ENCODE measurements at regions not wholly inside any gene's neighbourhood (a gene's known extent, or its start where the extent isn't known, plus 50 kb on each side); places are given as distances from the start of the nearest gene placed in this dataset.

DNA sequence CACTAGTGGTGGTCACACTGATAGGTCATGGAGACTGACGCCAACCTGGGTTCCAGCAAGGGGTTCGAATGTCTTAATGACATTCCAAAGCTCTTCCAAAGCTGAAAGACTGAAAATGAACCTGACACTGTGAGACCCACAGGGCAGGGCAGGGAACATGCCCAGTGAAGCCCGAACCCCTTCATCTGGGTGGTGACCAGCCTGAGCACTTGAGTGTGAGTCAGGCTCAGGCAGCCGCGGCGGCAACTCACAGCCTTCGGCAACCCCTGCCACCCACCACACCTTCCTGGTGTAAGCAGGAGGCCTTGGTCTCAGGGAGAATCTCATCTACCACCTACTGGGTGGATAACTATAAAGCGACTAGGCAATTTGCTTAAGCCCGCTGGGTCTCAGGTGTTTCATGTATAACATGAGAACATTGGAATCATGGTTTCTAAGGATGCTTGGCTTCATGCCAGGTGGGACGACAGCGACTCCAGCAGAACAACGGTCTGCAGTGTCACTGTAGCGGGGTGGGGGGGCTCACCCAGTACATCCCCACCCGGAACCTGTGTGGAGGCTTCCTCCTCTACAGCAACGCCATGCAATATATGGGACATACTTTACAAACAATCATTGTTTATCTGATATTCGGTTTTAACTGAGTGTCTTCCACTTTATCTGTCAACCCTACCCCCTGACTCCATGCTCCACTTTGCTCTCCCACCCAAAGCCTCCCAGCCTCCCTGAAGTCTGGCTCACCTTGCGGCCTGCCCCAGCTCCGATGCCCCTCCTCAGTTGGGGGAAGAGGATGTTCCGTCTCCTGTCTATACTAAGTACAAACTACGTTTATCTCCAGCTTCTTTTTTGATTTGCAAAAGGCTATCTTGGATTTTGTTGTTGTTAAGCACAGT lies 125.0 kb upstream of the MEF2A start:
- 85 to 90% methylated on average over 15 to 20 of the region's 20 CpGs for WGBS, 2 donors
- intact Hi-C loops (cut with DNase I) = no loop called here
- no peak overlapping the region for H3K4me3 ChIP-seq (replicated peaks in 1 of 3)
- peaks cover 9 to 32% of the 10 kb centered on the region in 2 donors for H3K4me1 ChIP-seq
- peak overlapping the region in 1 of 3 donors; percentile 72 for H3K27ac ChIP-seq
- no peaks in the 10 kb centered on the region for H3K9me3 ChIP-seq
- no peak for DNase-seq
- no peaks in the 10 kb centered on the region for H3K27me3 ChIP-seq
- no peaks in the 10 kb centered on the region for H3K36me3 ChIP-seq
- TF ChIP-seq POLR2A (IDR thresholded peaks at IDR 0.05) = no peak
- TF ChIP-seq, protein P1, sequence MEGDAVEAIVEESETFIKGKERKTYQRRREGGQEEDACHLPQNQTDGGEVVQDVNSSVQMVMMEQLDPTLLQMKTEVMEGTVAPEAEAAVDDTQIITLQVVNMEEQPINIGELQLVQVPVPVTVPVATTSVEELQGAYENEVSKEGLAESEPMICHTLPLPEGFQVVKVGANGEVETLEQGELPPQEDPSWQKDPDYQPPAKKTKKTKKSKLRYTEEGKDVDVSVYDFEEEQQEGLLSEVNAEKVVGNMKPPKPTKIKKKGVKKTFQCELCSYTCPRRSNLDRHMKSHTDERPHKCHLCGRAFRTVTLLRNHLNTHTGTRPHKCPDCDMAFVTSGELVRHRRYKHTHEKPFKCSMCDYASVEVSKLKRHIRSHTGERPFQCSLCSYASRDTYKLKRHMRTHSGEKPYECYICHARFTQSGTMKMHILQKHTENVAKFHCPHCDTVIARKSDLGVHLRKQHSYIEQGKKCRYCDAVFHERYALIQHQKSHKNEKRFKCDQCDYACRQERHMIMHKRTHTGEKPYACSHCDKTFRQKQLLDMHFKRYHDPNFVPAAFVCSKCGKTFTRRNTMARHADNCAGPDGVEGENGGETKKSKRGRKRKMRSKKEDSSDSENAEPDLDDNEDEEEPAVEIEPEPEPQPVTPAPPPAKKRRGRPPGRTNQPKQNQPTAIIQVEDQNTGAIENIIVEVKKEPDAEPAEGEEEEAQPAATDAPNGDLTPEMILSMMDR (IDR thresholded peaks at IDR 0.05) = no peak

DNA sequence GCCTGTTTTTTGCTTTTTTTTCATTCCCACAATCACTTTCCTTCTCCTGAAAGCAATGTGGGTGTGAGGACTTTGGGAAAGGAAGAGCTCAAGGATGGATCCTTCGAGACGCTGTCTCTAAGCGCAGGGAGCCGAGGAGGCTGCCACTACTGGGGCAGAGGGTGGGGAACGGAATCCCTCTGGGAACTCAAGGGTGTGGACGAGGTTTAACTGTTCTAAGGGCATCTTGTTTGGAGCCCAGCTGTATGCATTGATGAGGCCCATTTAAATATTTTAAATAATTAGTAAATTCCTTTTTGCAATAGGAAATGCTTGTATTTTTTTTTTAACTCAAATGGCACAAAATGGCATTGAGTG lies 124.4 kb upstream of the MEF2A start:
- WGBS, 2 donors = 77 to 88% methylated on average over 6 of the region's 6 CpGs
- H3K27ac ChIP-seq = peak overlapping the region in 2 of 3 donors; percentile 53 to 72
- H3K36me3 ChIP-seq = no peaks in the 10 kb centered on the region
- intact Hi-C loops (cut with DNase I) = no loop called here
- TF ChIP-seq POLR2A (IDR thresholded peaks at IDR 0.05) = no peak
- TF ChIP-seq, protein P1 (IDR thresholded peaks at IDR 0.05) = no peak
- no peak for DNase-seq
- no peaks in the 10 kb centered on the region for H3K27me3 ChIP-seq
- H3K9me3 ChIP-seq = no peaks in the 10 kb centered on the region
- no peak overlapping the region for H3K4me3 ChIP-seq (replicated peaks in 1 of 3)
- H3K4me1 ChIP-seq = peaks cover 9 to 32% of the 10 kb centered on the region in 2 donors

DNA sequence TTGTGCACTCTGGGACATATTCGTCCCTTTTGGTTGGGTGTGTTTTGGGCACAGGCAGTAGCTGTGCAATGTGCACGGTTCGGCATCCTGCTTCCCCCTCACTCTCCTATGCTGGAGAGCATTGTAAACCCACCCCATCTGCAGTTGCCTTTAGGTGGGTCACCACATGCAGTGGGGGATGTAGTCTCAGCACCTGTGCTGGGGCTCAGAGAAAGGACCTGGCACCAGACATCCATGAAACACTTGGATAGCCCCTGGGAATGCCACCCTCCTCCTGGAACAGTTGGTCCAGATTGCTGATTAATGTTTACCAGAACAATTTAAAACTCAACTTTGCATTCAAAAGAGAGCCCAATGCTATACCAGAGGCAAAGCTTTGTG lies 123.9 kb upstream of the MEF2A start:
- Histone ChIP-seq H3K9me3 (no peaks in the 10 kb centered on the region), H3K27me3 (no peaks in the 10 kb centered on the region), H3K4me1 (peaks cover 9 to 29% of the 10 kb centered on the region in 2 donors), H3K4me3 (replicated peaks in 1 of 3) (no peak overlapping the region), H3K36me3 (no peaks in the 10 kb centered on the region), H3K27ac (peak overlapping the region in 2 of 3 donors; percentile 53 to 72)
- TF ChIP-seq POLR2A (IDR thresholded peaks at IDR 0.05) = no peak
- TF ChIP-seq, protein P1 (IDR thresholded peaks at IDR 0.05) = no peak
- 76 to 84% methylated on average over 3 of the region's 3 CpGs for WGBS, 2 donors
- intact Hi-C loops (cut with DNase I) = no loop called here
- DNase-seq = peak in 1 of 2 donors; percentile 21

DNA sequence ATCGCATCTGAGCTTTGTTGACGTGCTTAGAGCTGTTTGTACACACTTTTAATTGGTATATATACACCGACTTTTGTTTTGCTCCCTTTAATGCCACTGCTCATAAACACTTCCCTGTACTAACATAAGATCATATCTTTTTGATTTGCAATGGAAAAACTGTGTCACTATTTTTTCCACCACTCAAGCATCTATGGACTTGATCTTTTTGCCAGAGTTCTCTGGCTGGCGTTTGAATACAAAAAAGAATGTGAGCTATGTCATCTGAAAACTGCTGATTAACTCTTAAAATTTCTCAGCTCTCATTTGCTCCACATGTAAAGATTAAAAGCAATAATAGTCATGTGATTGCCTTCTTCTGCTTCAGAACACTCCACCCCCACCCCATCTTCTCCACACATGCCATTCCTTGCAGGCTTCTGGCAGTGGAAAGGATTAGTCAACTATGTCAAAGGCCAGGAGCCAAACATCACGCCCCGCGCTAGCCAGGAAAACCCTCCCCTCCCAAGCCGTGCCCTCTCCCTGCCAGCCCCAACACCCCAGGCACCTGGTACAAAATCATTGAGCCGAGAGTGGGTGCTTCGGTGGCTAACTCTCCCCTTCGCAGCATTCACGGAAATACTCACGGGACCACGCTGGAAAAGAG lies 123.4 kb upstream of the MEF2A start:
- peak; percentile 82 to 83 for DNase-seq
- peaks cover 9 to 29% of the 10 kb centered on the region in 2 donors for H3K4me1 ChIP-seq
- TF ChIP-seq, protein P1 (IDR thresholded peaks at IDR 0.05) = no peak
- TF ChIP-seq POLR2A (IDR thresholded peaks at IDR 0.05) = no peak
- H3K9me3 ChIP-seq = no peaks in the 10 kb centered on the region
- H3K4me3 ChIP-seq (replicated peaks in 1 of 3) = no peak overlapping the region
- 22 to 26% methylated on average over 14 of the region's 14 CpGs for WGBS, 2 donors
- H3K27ac ChIP-seq = peak overlapping the region in 2 of 3 donors; percentile 53 to 72
- no peaks in the 10 kb centered on the region for H3K27me3 ChIP-seq
- intact Hi-C loops (cut with DNase I) = no loop called here
- H3K36me3 ChIP-seq = no peaks in the 10 kb centered on the region
